ENCODE measurements at regions not wholly inside any gene's neighbourhood (a gene's known extent, or its start where the extent isn't known, plus 50 kb on each side); places are given as distances from the start of the nearest gene placed in this dataset.
A peak's percentile ranks its signal among the peaks of the same experiment; 100 is the strongest.
"Not testable (repeated sequence)": the region's sequence is repeated elsewhere in the genome, so short reads cannot be mapped to it uniquely, and the experiment has no call there.

GRCh38 chr11:110347660-110348059, 51.2 kb upstream of the RDX start:
- WGBS, 2 donors: 95 to 98% methylated on average over 2 to 3 of the region's 4 CpGs
- no peak for DNase-seq
- Histone ChIP-seq H3K36me3 (no peaks in the 10 kb centered on the region), H3K27ac (no peak overlapping the region), H3K4me1 (peaks cover 0 to 12% (median 0%) of the 10 kb centered on the region in 3 donors), H3K27me3 (no peaks in the 10 kb centered on the region), H3K4me3 (no peak overlapping the region), H3K9me3 (no peaks in the 10 kb centered on the region)
- intact Hi-C loops (cut with DNase I): no loop called here
- TF ChIP-seq CTCF (IDR thresholded peaks at IDR 0.05): no peak
- TF ChIP-seq POLR2A (IDR thresholded peaks at IDR 0.05): no peak

- WGBS, 2 donors: 56 to 68% methylated on average over 7 of the region's 7 CpGs
- DNase-seq: no peak
- no peak overlapping the region for H3K4me3 ChIP-seq
- TF ChIP-seq POLR2A (IDR thresholded peaks at IDR 0.05) (no peak), CTCF (IDR thresholded peaks at IDR 0.05) (no peak)
- H3K27ac ChIP-seq: peak overlapping the region in 1 of 4 donors; percentile 22
- H3K36me3 ChIP-seq: no peaks in the 10 kb centered on the region
- H3K27me3 ChIP-seq: no peaks in the 10 kb centered on the region
- H3K4me1 ChIP-seq: peaks cover 0 to 12% (median 0%) of the 10 kb centered on the region in 3 donors
- H3K9me3 ChIP-seq: no peaks in the 10 kb centered on the region
- intact Hi-C loops (cut with DNase I): no loop called here
Measured at GRCh38 chr11:110349138-110349996, 53.0 kb upstream of the RDX start.

GRCh38 chr11:110349997-110350383, 53.6 kb upstream of the RDX start:
- 92 to 97% methylated on average over 5 of the region's 5 CpGs for WGBS, 2 donors
- intact Hi-C loops (cut with DNase I); H3K27me3 ChIP-seq; H3K9me3 ChIP-seq; H3K4me3 ChIP-seq; DNase-seq; H3K36me3 ChIP-seq: not testable (repeated sequence)
- H3K4me1 ChIP-seq: peaks cover 0 to 16% (median 0%) of the 10 kb centered on the region in 3 donors
- peak overlapping the region in 1 of 4 donors; percentile 22 for H3K27ac ChIP-seq

- H3K27ac ChIP-seq: no peak overlapping the region
- no peaks in the 10 kb centered on the region for H3K27me3 ChIP-seq
- H3K4me3 ChIP-seq: no peak overlapping the region
- no peak for DNase-seq
- WGBS, 2 donors: 52 to 56% methylated on average over 7 of the region's 7 CpGs
- no peaks in the 10 kb centered on the region for H3K9me3 ChIP-seq
- peaks cover 0 to 27% (median 3%) of the 10 kb centered on the region in 3 donors for H3K4me1 ChIP-seq
- intact Hi-C loops (cut with DNase I): no loop called here
- TF ChIP-seq CTCF (IDR thresholded peaks at IDR 0.05): no peak
- no peaks in the 10 kb centered on the region for H3K36me3 ChIP-seq
Measured at GRCh38 chr11:110355011-110355744, 58.8 kb upstream of the RDX start.

GRCh38 chr11:110356762-110357671, 60.6 kb upstream of the RDX start:
- Histone ChIP-seq H3K4me1 (peaks cover 0 to 27% (median 3%) of the 10 kb centered on the region in 3 donors), H3K9me3 (no peaks in the 10 kb centered on the region), H3K4me3 (no peak overlapping the region), H3K27me3 (no peaks in the 10 kb centered on the region), H3K27ac (peak overlapping the region in 2 of 4 donors; percentile 28 to 29), H3K36me3 (no peaks in the 10 kb centered on the region)
- no peak for DNase-seq
- 46% methylated on average over 5 of the region's 5 CpGs for WGBS, 2 donors
- TF ChIP-seq POLR2A (IDR thresholded peaks at IDR 0.05) (no peak), CTCF (IDR thresholded peaks at IDR 0.05) (no peak)
- intact Hi-C loops (cut with DNase I): no loop called here
